ENCODE measurements at regions not wholly inside any gene's neighbourhood (a gene's known extent, or its start where the extent isn't known, plus 50 kb on each side); places are given as distances from the start of the nearest gene placed in this dataset.
A peak's percentile ranks its signal among the peaks of the same experiment; 100 is the strongest.

GRCh38 chr4:101596781-101597552 lies 193.6 kb upstream of the BANK1 start:
- FAIRE-seq (no peak), DNase-seq (ENCODE audit: insufficient read length, low spot score) (no peak)
- TF ChIP-seq CTCF (IDR thresholded peaks at IDR 0.05; ENCODE audit: insufficient read depth, missing control alignments), result peak; percentile 2

- TF ChIP-seq CTCF (IDR thresholded peaks at IDR 0.05; ENCODE audit: insufficient read depth, missing control alignments), result no peak
- FAIRE-seq (no peak), DNase-seq (ENCODE audit: insufficient read length, low spot score) (no peak)
Measured at GRCh38 chr4:101594588-101594987, 195.9 kb upstream of the BANK1 start.

- no peak for FAIRE-seq
- no peak for TF ChIP-seq CTCF (IDR thresholded peaks at IDR 0.05; ENCODE audit: insufficient read depth, missing control alignments)
- DNase-seq (ENCODE audit: insufficient read length, low spot score), result no peak
Measured at GRCh38 chr4:101593666-101594065, 196.9 kb upstream of the BANK1 start.

GRCh38 chr4:101584306-101584705 lies 206.2 kb upstream of the BANK1 start:
- DNase-seq (ENCODE audit: insufficient read length, low spot score) (no peak), FAIRE-seq (no peak)
- TF ChIP-seq CTCF (IDR thresholded peaks at IDR 0.05; ENCODE audit: insufficient read depth, missing control alignments), result no peak

- FAIRE-seq, result no peak
- no peak for TF ChIP-seq CTCF (IDR thresholded peaks at IDR 0.05; ENCODE audit: insufficient read depth, missing control alignments)
- no peak for DNase-seq (ENCODE audit: insufficient read length, low spot score)
Measured at GRCh38 chr4:101563126-101563525, 215.8 kb upstream of the PPP3CA start.

GRCh38 chr4:101556842-101557241 lies 209.5 kb upstream of the PPP3CA start:
- DNase-seq (ENCODE audit: insufficient read length, low spot score) (no peak), FAIRE-seq (no peak)
- TF ChIP-seq CTCF (IDR thresholded peaks at IDR 0.05; ENCODE audit: insufficient read depth, missing control alignments), result no peak

- no peak for FAIRE-seq
- no peak for TF ChIP-seq CTCF (IDR thresholded peaks at IDR 0.05; ENCODE audit: insufficient read depth, missing control alignments)
- DNase-seq (ENCODE audit: insufficient read length, low spot score), result no peak
Measured at GRCh38 chr4:101555341-101555880, 208.1 kb upstream of the PPP3CA start.
